PC-9 (cell line): ENCODE measurements at regions not wholly inside any gene's neighbourhood (a gene's known extent, or its start where the extent isn't known, plus 50 kb on each side); places are given as distances from the start of the nearest gene placed in this dataset.

Source experiments
- BruUV-seq: library from RNA; stranded (reverse); fragments of 400-500 nt; replicated peaks from 2 replicates; lab custom pipeline; 2021; lab: Mats Ljungman, UMichigan
- CTCF ChIA-PET: fragments of 300-600 bp; sonication (Branson Sonifier 250); formaldehyde crosslinking; loops from one replicate; lab custom pipeline; 2022; ENCODE audit warnings: antibody characterized with exemption; lab: Charles Lee
- POLR2A ChIA-PET: fragments of 300-600 bp; sonication (Branson Sonifier 250); formaldehyde crosslinking; loops from one replicate; lab custom pipeline; 2022; ENCODE audit warnings: antibody characterized with exemption; ENCODE audit not compliant: unreplicated experiment; lab: Charles Lee
- DNase-seq, 2 experiments: peaks; one replicate each; pipeline versions ENCODE4 v3.0.0 to v3.0.0-alpha.2; 2015 to 2022; ENCODE audit warnings: mixed read lengths in 1 of 2
- H2AFZ ChIP-seq: fragments of 200-600 bp; sonication (generic); 2 replicates; pipeline ENCODE4 v1.8.1; 2017; ENCODE audit warnings: antibody characterized with exemption
- H3F3A ChIP-seq: fragments of 200-600 bp; sonication (generic); 2 replicates; pipeline ENCODE4 v1.8.1; 2017; ENCODE audit warnings: antibody characterized with exemption, mild to moderate bottlenecking, low read depth; ENCODE audit not compliant: insufficient read depth
- H3K27ac ChIP-seq: fragments of 200-600 bp; sonication (generic); 2 replicates; pipeline ENCODE4 v1.6.1; 2016; ENCODE audit warnings: mixed run types
- H3K27me3 ChIP-seq: fragments of 200-600 bp; sonication (generic); 2 replicates; pipeline ENCODE4 v1.6.1; 2016; ENCODE audit warnings: low read depth, mixed run types; ENCODE audit not compliant: insufficient read depth
- H3K36me3 ChIP-seq: fragments of 200-600 bp; sonication (generic); 2 replicates; pipeline ENCODE4 v1.6.1; 2016; ENCODE audit warnings: low read depth, mixed run types
- H3K4me1 ChIP-seq: fragments of 200-600 bp; sonication (generic); replicated peaks from 2 replicates; pipeline ENCODE4 v1.6.1; 2016; ENCODE audit warnings: mixed run types; ENCODE audit not compliant: insufficient read depth
- H3K4me2 ChIP-seq: fragments of 200-600 bp; sonication (generic); 2 replicates; pipeline ENCODE4 v1.6.1; 2017; ENCODE audit warnings: mixed run types
- H3K4me3 ChIP-seq: fragments of 200-600 bp; sonication (generic); 2 replicates; pipeline ENCODE4 v1.6.1; 2016; ENCODE audit warnings: mixed run types
- H3K79me2 ChIP-seq: fragments of 200-600 bp; sonication (generic); 2 replicates; pipeline ENCODE4 v1.6.1; 2017; ENCODE audit warnings: low read depth, mixed run types
- H3K9me2 ChIP-seq: fragments of 200-600 bp; sonication (generic); 2 replicates; pipeline ENCODE4 v1.8.1; 2017; ENCODE audit warnings: mild to moderate bottlenecking; ENCODE audit not compliant: insufficient read depth
- H3K9me3 ChIP-seq: fragments of 200-600 bp; sonication (generic); 2 replicates; pipeline ENCODE4 v1.8.1; 2016; ENCODE audit warnings: low read depth; ENCODE audit not compliant: insufficient read depth
- H4K20me1 ChIP-seq: fragments of 200-600 bp; sonication (generic); 2 replicates; pipeline ENCODE4 v1.8.1; 2017; ENCODE audit not compliant: insufficient read depth
- EZH2 ChIP-seq: fragments of 200-600 bp; sonication (generic); IDR thresholded peaks from 2 replicates; pipeline ENCODE4 v1.8.0; 2017; ENCODE audit warnings: antibody characterized with exemption, low read depth
- intact Hi-C: fragments of 100-400 bp; cut with micrococcal nuclease; formaldehyde crosslinking; loops from one replicate; pipeline ENCODE4 v1.10.0; 2022; ENCODE audit not compliant: unreplicated experiment
- TF ChIP-seq, protein P1 (sequence below): fragments of 200-600 bp; sonication (generic); conservative IDR thresholded peaks from 2 replicates; pipeline ENCODE4 v1.6.1; 2017; ENCODE audit warnings: mixed run types, antibody characterized with exemption, mild to moderate bottlenecking, moderate library complexity

DNA sequence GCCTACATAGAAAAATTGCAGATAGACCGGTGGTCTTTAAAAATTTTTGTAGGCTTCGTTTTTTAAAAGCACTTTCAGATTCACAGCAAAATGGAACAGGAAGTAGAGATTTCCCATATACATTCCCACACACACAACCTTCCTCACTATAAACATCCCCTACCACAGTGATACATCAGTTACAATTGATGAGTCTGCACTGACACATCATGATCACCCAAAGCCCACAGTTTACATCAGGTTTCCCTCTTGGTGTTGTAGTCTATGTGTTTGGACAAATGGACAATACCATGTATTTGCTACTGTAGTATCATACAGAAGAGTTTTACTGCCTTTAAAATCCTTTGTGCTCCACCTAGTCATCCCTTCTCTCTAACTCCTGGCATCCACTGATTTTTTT lies 113.9 kb upstream of the ADAMTS18 start:
- Histone ChIP-seq H3K4me3 (no peak overlapping the region), H3K4me1 (no peaks in the 10 kb centered on the region), H3K79me2 (no peaks in the 10 kb centered on the region), H3K27ac (no peak overlapping the region), H3K9me2 (no peaks in the 10 kb centered on the region), H2AFZ (no peak overlapping the region), H3K9me3 (no peaks in the 10 kb centered on the region), H3K4me2 (no peak overlapping the region), H3K36me3 (no peaks in the 10 kb centered on the region), H3F3A (no peaks in the 10 kb centered on the region), H3K27me3 (peaks cover 77% of the 10 kb centered on the region), H4K20me1 (no peaks in the 10 kb centered on the region)
- intact Hi-C loops, result no loop called here
- ChIA-PET CTCF (no interaction called here), POLR2A (no interaction called here)
- no peak for TF ChIP-seq EZH2
- TF ChIP-seq, protein P1, sequence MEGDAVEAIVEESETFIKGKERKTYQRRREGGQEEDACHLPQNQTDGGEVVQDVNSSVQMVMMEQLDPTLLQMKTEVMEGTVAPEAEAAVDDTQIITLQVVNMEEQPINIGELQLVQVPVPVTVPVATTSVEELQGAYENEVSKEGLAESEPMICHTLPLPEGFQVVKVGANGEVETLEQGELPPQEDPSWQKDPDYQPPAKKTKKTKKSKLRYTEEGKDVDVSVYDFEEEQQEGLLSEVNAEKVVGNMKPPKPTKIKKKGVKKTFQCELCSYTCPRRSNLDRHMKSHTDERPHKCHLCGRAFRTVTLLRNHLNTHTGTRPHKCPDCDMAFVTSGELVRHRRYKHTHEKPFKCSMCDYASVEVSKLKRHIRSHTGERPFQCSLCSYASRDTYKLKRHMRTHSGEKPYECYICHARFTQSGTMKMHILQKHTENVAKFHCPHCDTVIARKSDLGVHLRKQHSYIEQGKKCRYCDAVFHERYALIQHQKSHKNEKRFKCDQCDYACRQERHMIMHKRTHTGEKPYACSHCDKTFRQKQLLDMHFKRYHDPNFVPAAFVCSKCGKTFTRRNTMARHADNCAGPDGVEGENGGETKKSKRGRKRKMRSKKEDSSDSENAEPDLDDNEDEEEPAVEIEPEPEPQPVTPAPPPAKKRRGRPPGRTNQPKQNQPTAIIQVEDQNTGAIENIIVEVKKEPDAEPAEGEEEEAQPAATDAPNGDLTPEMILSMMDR, result no peak
- BruUV-seq, result no TSS peak
- no peak for DNase-seq

DNA sequence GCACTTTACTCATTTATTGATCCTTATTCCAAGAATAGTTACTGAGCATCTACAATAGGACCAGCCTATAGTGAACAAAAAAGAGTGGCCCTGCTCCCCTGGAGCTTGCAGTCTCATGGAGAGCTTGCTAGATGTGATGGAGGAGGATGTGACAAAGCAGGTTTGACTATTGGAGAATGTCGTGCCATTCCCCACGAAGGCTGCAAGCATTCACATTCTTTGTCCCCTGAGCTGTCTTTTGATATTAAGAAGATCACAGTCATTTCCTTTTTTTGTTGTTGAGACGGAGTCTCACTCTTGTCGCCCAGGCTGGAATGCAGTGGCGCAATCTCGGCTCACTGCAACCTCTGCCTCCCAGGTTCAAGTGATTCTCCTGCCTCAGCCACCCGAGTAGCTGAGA lies 115.0 kb upstream of the ADAMTS18 start:
- H3K9me2 ChIP-seq, result no peaks in the 10 kb centered on the region
- H3F3A ChIP-seq, result no peaks in the 10 kb centered on the region
- H3K36me3 ChIP-seq, result no peaks in the 10 kb centered on the region
- no peak overlapping the region for H3K27ac ChIP-seq
- H3K4me2 ChIP-seq, result no peak overlapping the region
- no peak for DNase-seq
- ChIA-PET CTCF (no interaction called here), POLR2A (no interaction called here)
- H3K9me3 ChIP-seq, result no peaks in the 10 kb centered on the region
- peaks cover 77% of the 10 kb centered on the region for H3K27me3 ChIP-seq
- BruUV-seq, result no TSS peak
- H3K4me1 ChIP-seq, result no peaks in the 10 kb centered on the region
- H2AFZ ChIP-seq, result no peak overlapping the region
- TF ChIP-seq, protein P1, result no peak
- no peak for TF ChIP-seq EZH2
- H4K20me1 ChIP-seq, result no peaks in the 10 kb centered on the region
- intact Hi-C loops, result no loop called here
- H3K79me2 ChIP-seq, result no peaks in the 10 kb centered on the region
- H3K4me3 ChIP-seq, result no peak overlapping the region

DNA sequence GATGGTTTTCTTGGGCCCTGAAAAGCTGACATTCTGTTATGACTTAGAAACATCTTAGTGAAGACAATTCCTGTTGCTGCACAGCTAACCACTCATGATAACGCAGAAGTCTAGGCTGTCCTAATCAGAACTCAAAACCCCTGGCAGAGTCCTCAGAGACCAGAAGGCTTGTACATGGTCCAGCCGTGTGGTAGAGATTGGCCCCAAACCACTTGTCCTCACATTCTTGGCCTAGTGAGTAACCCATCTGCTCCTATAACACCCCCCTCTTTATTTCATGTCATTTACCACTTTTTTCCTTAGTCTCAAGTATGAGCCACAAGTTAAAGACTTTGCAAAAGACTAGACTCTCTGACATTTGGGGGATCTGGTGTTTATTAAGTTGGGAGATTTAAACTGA lies 116.5 kb upstream of the ADAMTS18 start:
- Histone ChIP-seq H3K9me3 (no peaks in the 10 kb centered on the region), H3K4me3 (no peak overlapping the region), H3F3A (no peaks in the 10 kb centered on the region), H3K9me2 (no peaks in the 10 kb centered on the region), H3K79me2 (no peaks in the 10 kb centered on the region), H3K4me1 (no peaks in the 10 kb centered on the region), H3K27ac (no peak overlapping the region), H3K36me3 (no peaks in the 10 kb centered on the region), H3K27me3 (peaks cover 81% of the 10 kb centered on the region), H2AFZ (no peak overlapping the region), H4K20me1 (no peaks in the 10 kb centered on the region), H3K4me2 (no peak overlapping the region)
- no TSS peak for BruUV-seq
- DNase-seq, result no peak
- TF ChIP-seq EZH2, result no peak
- TF ChIP-seq, protein P1, result no peak
- ChIA-PET POLR2A (no interaction called here), CTCF (no interaction called here)
- intact Hi-C loops, result no loop called here
